Gastroesophageal sphincter (tissue), 3 donors: ENCODE measurements at regions not wholly inside any gene's neighbourhood (a gene's known extent, or its start where the extent isn't known, plus 50 kb on each side); places are given as distances from the start of the nearest gene placed in this dataset.

Source experiments
- EP300 ChIP-seq: sonication (generic); formaldehyde crosslinking; IDR thresholded peaks from one replicate; pipeline ENCODE4 v1.6.1; 2017; ENCODE audit warnings: antibody characterized with exemption, mild to moderate bottlenecking
- POLR2A ChIP-seq, 2 donors: fragments of 450-650 bp; IDR thresholded peaks; one replicate each; pipeline ENCODE4 v1.6.1; 2017; ENCODE audit warnings: antibody characterized with exemption in 2 of 2, mild to moderate bottlenecking in 2 of 2, moderate library complexity in 1 of 2
- POLR2AphosphoS5 ChIP-seq: sonication (generic); formaldehyde crosslinking; IDR thresholded peaks from one replicate; pipeline ENCODE4 v1.6.1; 2017; ENCODE audit warnings: antibody characterized with exemption
- TF ChIP-seq, protein P1 (sequence below), 4 experiments: fragments of 200-600 bp in 2 of 4; fragments of 450-650 bp in 2 of 4; sonication (generic) in 1 of 4; IDR thresholded peaks; one replicate each; pipeline ENCODE4 v1.5.1; 2017 to 2019; ENCODE audit warnings: antibody characterized with exemption in 4 of 4, mild to moderate bottlenecking in 2 of 4, moderate library complexity in 2 of 4

DNA sequence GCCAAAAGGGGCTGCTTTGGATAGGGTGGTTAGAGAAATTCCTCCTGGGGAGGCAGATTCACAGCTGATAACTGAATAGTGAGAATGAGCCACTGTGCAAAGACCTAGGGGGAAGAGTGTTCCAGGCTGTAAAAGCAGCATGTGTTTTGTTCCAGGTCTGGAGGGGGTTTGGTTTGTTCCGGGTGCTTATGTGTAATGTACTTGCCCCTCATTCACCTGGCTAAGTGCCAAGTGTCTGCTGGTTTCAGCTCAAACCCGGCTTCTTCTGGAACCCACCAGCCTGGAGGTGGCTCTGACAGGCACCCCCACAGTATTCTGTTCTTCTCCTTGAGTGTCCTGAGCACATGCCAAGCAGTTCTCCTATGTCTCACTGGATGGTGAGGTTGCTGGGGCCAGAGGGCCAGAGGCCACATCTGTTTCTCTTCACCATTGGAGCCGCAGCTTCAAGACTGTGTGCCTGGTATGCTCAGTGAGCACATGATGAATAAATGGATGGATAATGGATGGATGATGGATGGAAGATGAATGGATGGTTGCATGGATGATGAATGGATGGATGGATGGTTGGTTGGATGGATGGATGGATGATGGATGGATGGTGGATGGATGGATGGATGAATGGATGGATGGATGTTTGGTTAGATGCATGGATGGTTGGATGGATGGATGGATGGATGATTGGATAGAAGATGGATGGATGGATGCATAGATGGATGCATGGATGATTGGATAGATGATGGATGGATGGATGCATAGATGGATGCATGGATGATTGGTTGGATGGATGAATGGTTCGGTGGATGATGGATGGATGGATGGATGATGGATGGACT is 227.6 kb downstream of the BMP7 start:
- TF ChIP-seq, protein P1, sequence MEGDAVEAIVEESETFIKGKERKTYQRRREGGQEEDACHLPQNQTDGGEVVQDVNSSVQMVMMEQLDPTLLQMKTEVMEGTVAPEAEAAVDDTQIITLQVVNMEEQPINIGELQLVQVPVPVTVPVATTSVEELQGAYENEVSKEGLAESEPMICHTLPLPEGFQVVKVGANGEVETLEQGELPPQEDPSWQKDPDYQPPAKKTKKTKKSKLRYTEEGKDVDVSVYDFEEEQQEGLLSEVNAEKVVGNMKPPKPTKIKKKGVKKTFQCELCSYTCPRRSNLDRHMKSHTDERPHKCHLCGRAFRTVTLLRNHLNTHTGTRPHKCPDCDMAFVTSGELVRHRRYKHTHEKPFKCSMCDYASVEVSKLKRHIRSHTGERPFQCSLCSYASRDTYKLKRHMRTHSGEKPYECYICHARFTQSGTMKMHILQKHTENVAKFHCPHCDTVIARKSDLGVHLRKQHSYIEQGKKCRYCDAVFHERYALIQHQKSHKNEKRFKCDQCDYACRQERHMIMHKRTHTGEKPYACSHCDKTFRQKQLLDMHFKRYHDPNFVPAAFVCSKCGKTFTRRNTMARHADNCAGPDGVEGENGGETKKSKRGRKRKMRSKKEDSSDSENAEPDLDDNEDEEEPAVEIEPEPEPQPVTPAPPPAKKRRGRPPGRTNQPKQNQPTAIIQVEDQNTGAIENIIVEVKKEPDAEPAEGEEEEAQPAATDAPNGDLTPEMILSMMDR (IDR thresholded peaks at IDR 0.05), result no peak
- TF ChIP-seq POLR2A (IDR thresholded peaks at IDR 0.05) (no peak), EP300 (no peak), POLR2AphosphoS5 (no peak)
